ENCODE measurements at regions not wholly inside any gene's neighbourhood (a gene's known extent, or its start where the extent isn't known, plus 50 kb on each side); places are given as distances from the start of the nearest gene placed in this dataset.

GRCh38 chr6:115634887-115635286 lies 425.8 kb downstream of the FRK start:
- TF ChIP-seq EZH2 (IDR thresholded peaks at IDR 0.05; ENCODE audit: borderline replicate concordance, low read length) (no peak), CTCF (IDR thresholded peaks at IDR 0.05; ENCODE audit: low read length) (no peak)

Data from OCI-LY1 (cell line).